A549 (cell line): ENCODE measurements at regions not wholly inside any gene's neighbourhood (a gene's known extent, or its start where the extent isn't known, plus 50 kb on each side); places are given as distances from the start of the nearest gene placed in this dataset.

Experiments
- ATAC-seq, 2 experiments: fragments of 200-7000 bp in 1 of 2; fragments of >200 bp in 1 of 2; cut with Nextera tagmentation in 1 of 2; cut with Tn5 transposase in 1 of 2; 3 replicates each; pipeline versions ENCODE4 v1.8.0 to v1.9.1; 2018 to 2020; ENCODE audit warnings: mild to moderate bottlenecking in 1 of 2, moderate library complexity in 1 of 2
- CTCF ChIA-PET: fragments of 300-600 bp; sonication (Branson Sonifier 250); formaldehyde crosslinking; extraction: SDS; loops from one replicate; lab custom pipeline; 2021; ENCODE audit warnings: antibody characterized with exemption, inconsistent platforms; lab: Yijun Ruan, JAX
- POLR2A ChIA-PET: fragments of 350-600 bp; formaldehyde crosslinking; extraction: SDS; loops from one replicate; lab custom pipeline; 2021; ENCODE audit warnings: antibody characterized with exemption, inconsistent platforms; lab: Yijun Ruan, JAX
- DNase-seq, 2 experiments: peaks; one replicate each; pipeline versions ENCODE4 v3.0.0 to v3.0.0-alpha.2; 2011 to 2016; ENCODE audit warnings: low read depth in 1 of 2, low spot score in 1 of 2
- FAIRE-seq: peaks from 2 replicates; lab custom pipeline; 2011; peaks lifted over from hg19 to GRCh38; lab: Jason Lieb, UNC
- H3K27ac ChIP-seq, 2 experiments: fragments of >200 bp; sonication (Bioruptor Twin); formaldehyde crosslinking; 3 replicates each; pipeline ENCODE4 v1.5.1; 2016 to 2017
- H3K4me1 ChIP-seq: fragments of >200 bp; sonication (Bioruptor Twin); formaldehyde crosslinking; 3 replicates; pipeline ENCODE4 v1.6.1; 2016
- H3K4me2 ChIP-seq: fragments of >200 bp; sonication (Bioruptor Twin); formaldehyde crosslinking; 3 replicates; pipeline ENCODE4 v1.6.1; 2016
- H3K4me3 ChIP-seq: fragments of >200 bp; sonication (Bioruptor Twin); formaldehyde crosslinking; 3 replicates; pipeline ENCODE4 v1.5.1; 2016
- H3K9me3 ChIP-seq: fragments of >200 bp; sonication (Bioruptor Twin); formaldehyde crosslinking; 3 replicates; pipeline ENCODE4 v1.6.1; 2016
- ATOH8 ChIP-seq: fragments of 250-450 bp; sonication (Bioruptor Pico); IDR thresholded peaks from 2 replicates; pipeline ENCODE4 v1.5.0; 2020; ENCODE audit warnings: low read depth, mild to moderate bottlenecking, moderate library complexity
- BCL3 ChIP-seq: fragments of >200 bp; sonication (Bioruptor Twin); formaldehyde crosslinking; IDR thresholded peaks from 3 replicates; pipeline ENCODE4 v1.6.1; 2016
- CBX2 ChIP-seq: fragments of 200-600 bp; sonication (generic); IDR thresholded peaks from 2 replicates; pipeline ENCODE4 v1.6.1; 2016; ENCODE audit warnings: low read depth, mild to moderate bottlenecking, borderline replicate concordance
- CEBPB ChIP-seq, 2 experiments: fragments of >200 bp in 1 of 2; sonication (Bioruptor Twin) in 1 of 2; formaldehyde crosslinking in 1 of 2; IDR thresholded peaks; 2 replicates each; pipeline ENCODE4 v1.6.1; 2012 to 2016
- EP300 ChIP-seq, 2 experiments: fragments of >200 bp; sonication (Bioruptor Twin); formaldehyde crosslinking; IDR thresholded peaks; 2 replicates in 1 of 2; 3 replicates in 1 of 2; pipeline ENCODE4 v1.6.1; 2016 to 2017
- FOSB ChIP-seq: fragments of 250-450 bp; sonication (Bioruptor Pico); IDR thresholded peaks from 2 replicates; pipeline ENCODE4 v1.5.0; 2020; ENCODE audit warnings: mild to moderate bottlenecking, moderate library complexity
- FOXS1 ChIP-seq: fragments of 250-450 bp; sonication (Bioruptor Pico); IDR thresholded peaks from 2 replicates; pipeline ENCODE4 v1.5.0; 2020; ENCODE audit warnings: mild to moderate bottlenecking, moderate library complexity
- GATA3 ChIP-seq: IDR thresholded peaks from 2 replicates; pipeline ENCODE4 v1.6.1; 2012; ENCODE audit warnings: borderline replicate concordance
- HDAC2 ChIP-seq: fragments of 200-600 bp; sonication (generic); IDR thresholded peaks from 2 replicates; pipeline ENCODE4 v1.6.1; 2016
- HES2 ChIP-seq: fragments of >200 bp; sonication (Bioruptor Twin); formaldehyde crosslinking; IDR thresholded peaks from 2 replicates; pipeline ENCODE4 v1.6.1; 2016
- HMGXB4 ChIP-seq: fragments of 250-450 bp; sonication (Bioruptor Pico); IDR thresholded peaks from 2 replicates; pipeline ENCODE4 v1.5.0; 2021; ENCODE audit warnings: mild to moderate bottlenecking, moderate library complexity, borderline replicate concordance
- MAZ ChIP-seq: fragments of 150-350 bp; IDR thresholded peaks from 2 replicates; pipeline ENCODE4 v1.6.1; 2014; ENCODE audit warnings: antibody characterized with exemption, low read depth, low read length, borderline replicate concordance
- MYC ChIP-seq: IDR thresholded peaks from 2 replicates; pipeline ENCODE4 v1.6.1; 2012; ENCODE audit warnings: mild to moderate bottlenecking, inconsistent platforms, low read length, improper control_type of control experiment, borderline replicate concordance
- PHF8 ChIP-seq: fragments of 200-600 bp; sonication (generic); IDR thresholded peaks from 2 replicates; pipeline ENCODE4 v1.6.1; 2016; ENCODE audit warnings: low read depth, mild to moderate bottlenecking, antibody characterized with exemption, moderate library complexity, borderline replicate concordance
- RCOR1 ChIP-seq: fragments of 150-350 bp; IDR thresholded peaks from 2 replicates; pipeline ENCODE4 v1.6.1; 2014; ENCODE audit warnings: antibody characterized with exemption, low read length, low read depth
- REST ChIP-seq: fragments of 200-600 bp; sonication (generic); IDR thresholded peaks from 2 replicates; pipeline ENCODE4 v1.6.1; 2016; ENCODE audit warnings: antibody characterized with exemption, mild to moderate bottlenecking, moderate library complexity
- RFX5 ChIP-seq: fragments of 450-650 bp; IDR thresholded peaks from 2 replicates; pipeline ENCODE4 v1.7.1; 2014; ENCODE audit warnings: antibody characterized with exemption, mild to moderate bottlenecking, moderate library complexity
- USF2 ChIP-seq: fragments of 450-650 bp; IDR thresholded peaks from 2 replicates; pipeline ENCODE4 v1.6.1; 2014; ENCODE audit warnings: antibody characterized with exemption
- ZFP36 ChIP-seq: fragments of 450-650 bp; IDR thresholded peaks from 2 replicates; pipeline ENCODE4 v1.6.1; 2014; ENCODE audit warnings: borderline replicate concordance; ENCODE audit not compliant: partially characterized antibody
- ZNF302 ChIP-seq: fragments of 250-450 bp; sonication (Bioruptor Pico); IDR thresholded peaks from 2 replicates; pipeline ENCODE4 v1.9.0; 2021; ENCODE audit warnings: inconsistent platforms, mild to moderate bottlenecking, moderate library complexity
- WGBS: methylation state at CpG from one replicate; pipeline ENCODE4 v1.1.6; 2017; ENCODE audit errors: missing lambda C conversion rate; 5-methylcytosine and 5-hydroxymethylcytosine counted together

GRCh38 chr5:12109075-12109688, 204.9 kb upstream of the CTNND2 start:
- Histone ChIP-seq H3K4me1 (no peaks in the 10 kb centered on the region), H3K4me2 (no peak overlapping the region), H3K9me3 (no peaks in the 10 kb centered on the region), H3K27ac (no peak overlapping the region), H3K4me3 (no peak overlapping the region)
- FAIRE-seq (no peak), ATAC-seq (no peak), DNase-seq (no peak)
- CTCF ChIA-PET: no interaction called here
- POLR2A ChIA-PET: no interaction called here
- 14% methylated on average over 5 of the region's 5 CpGs for WGBS
- TF ChIP-seq HES2: no peak
- no peak for TF ChIP-seq CEBPB (IDR thresholded peaks at IDR 0.05)
- no peak for TF ChIP-seq FOSB
- no peak for TF ChIP-seq CBX2
- TF ChIP-seq BCL3: no peak
- TF ChIP-seq RCOR1: no peak
- TF ChIP-seq GATA3: no peak
- no peak for TF ChIP-seq FOXS1
- TF ChIP-seq ZFP36: no peak
- no peak for TF ChIP-seq ATOH8 (CRISPR knock-in tag)
- TF ChIP-seq MYC: no peak
- no peak for TF ChIP-seq EP300 (IDR thresholded peaks at IDR 0.05)

- 27% methylated on average over 3 of the region's 3 CpGs for WGBS
- H3K4me1 ChIP-seq: no peaks in the 10 kb centered on the region
- FAIRE-seq (no peak), ATAC-seq (no peak), DNase-seq (no peak)
- H3K4me3 ChIP-seq: no peak overlapping the region
- TF ChIP-seq FOSB: no peak
- no peak for TF ChIP-seq PHF8
- no peak for TF ChIP-seq MYC
- TF ChIP-seq MAZ: no peak
- TF ChIP-seq USF2: no peak
- TF ChIP-seq RFX5: no peak
- TF ChIP-seq FOXS1: no peak
- TF ChIP-seq CBX2: no peak
- no peak for TF ChIP-seq HMGXB4 (CRISPR knock-in tag)
- no peak for TF ChIP-seq ZNF302 (CRISPR knock-in tag)
- no peak for TF ChIP-seq HDAC2
- TF ChIP-seq BCL3: no peak
- TF ChIP-seq REST: no peak
- H3K27ac ChIP-seq: no peak overlapping the region
- H3K9me3 ChIP-seq: no peaks in the 10 kb centered on the region
- ChIA-PET CTCF (no interaction called here), POLR2A (no interaction called here)
- no peak overlapping the region for H3K4me2 ChIP-seq
Observed at GRCh38 chr5:12102151-12102550, 197.9 kb upstream of the CTNND2 start.
